Upper lobe of left lung (tissue), 6 donors: ENCODE measurements at regions not wholly inside any gene's neighbourhood (a gene's known extent, or its start where the extent isn't known, plus 50 kb on each side); places are given as distances from the start of the nearest gene placed in this dataset.

Source experiments
- ATAC-seq, 2 donors: fragments of 200-7000 bp; cut with Tn5 transposase; one replicate each; pipeline ENCODE4 v1.9.1; 2022; ENCODE audit warnings: mild to moderate bottlenecking in 2 of 2, moderate library complexity in 2 of 2; ENCODE audit not compliant: low FRiP score in 2 of 2
- DNase-seq, 2 donors: peaks; one replicate each; pipeline ENCODE4 v3.0.0-alpha.2; 2019 to 2020
- H3K27ac ChIP-seq, 4 donors: fragments of 200-600 bp; sonication (generic); one replicate each; pipeline ENCODE4 v1.5.1; 2016 to 2019
- H3K27me3 ChIP-seq, 4 donors: fragments of 200-600 bp; sonication (generic); one replicate each; pipeline ENCODE4 v1.5.1; 2017 to 2019
- H3K36me3 ChIP-seq, 4 donors: fragments of 200-600 bp; sonication (generic); one replicate each; pipeline ENCODE4 v1.5.1; 2016 to 2019
- H3K4me1 ChIP-seq, 4 donors: fragments of 200-600 bp; sonication (generic); one replicate each; pipeline ENCODE4 v1.5.1; 2018 to 2019
- H3K4me3 ChIP-seq, 4 donors: fragments of 200-600 bp; sonication (generic); one replicate each; pipeline ENCODE4 v1.5.1; 2017 to 2019; ENCODE audit warnings: mild to moderate bottlenecking in 2 of 4, moderate library complexity in 1 of 4
- H3K9me3 ChIP-seq, 4 donors: fragments of 200-600 bp; sonication (generic); one replicate each; pipeline ENCODE4 v1.5.1; 2018 to 2019
- CTCF ChIP-seq, 6 experiments: fragments of 450-650 bp in 4 of 6; fragments of 200-600 bp in 2 of 6; sonication (generic) in 2 of 6; IDR thresholded peaks; one replicate each; pipeline ENCODE4 v1.5.1; 2016 to 2019; ENCODE audit warnings: antibody characterized with exemption in 6 of 6
- EP300 ChIP-seq, 4 donors: sonication (generic); formaldehyde crosslinking; IDR thresholded peaks; one replicate each; pipeline ENCODE4 v1.5.1; 2017; ENCODE audit warnings: antibody characterized with exemption in 4 of 4, control low read depth in 2 of 4
- POLR2A ChIP-seq, 4 donors: fragments of 450-650 bp; IDR thresholded peaks; one replicate each; pipeline ENCODE4 v1.5.1; 2016 to 2017; ENCODE audit warnings: antibody characterized with exemption in 4 of 4, mild to moderate bottlenecking in 2 of 4
- POLR2AphosphoS5 ChIP-seq, 2 donors: sonication (generic); formaldehyde crosslinking; IDR thresholded peaks; one replicate each; pipeline ENCODE4 v1.5.1; 2017; ENCODE audit warnings: antibody characterized with exemption in 2 of 2
- WGBS, 2 donors: methylation state at CpG; one replicate each; pipeline ENCODE4 v1.1.5; 2017 to 2018; 5-methylcytosine and 5-hydroxymethylcytosine counted together
- donor health status: DM: no; HTN: no; CAD: no; lungs with moderate emphysema.
- donor health status: DM: no; HTN: yes; CAD: no; lungs with severe emphysema.

- Histone ChIP-seq H3K27me3 (no peaks in the 10 kb centered on the region), H3K4me1 (peaks cover 30 to 36% (median 35%) of the 10 kb centered on the region in 4 donors), H3K27ac (peak overlapping the region; percentile 99 to 100 (median 100)), H3K36me3 (no peaks in the 10 kb centered on the region), H3K4me3 (peak overlapping the region in 1 of 4 donors; percentile 15), H3K9me3 (no peaks in the 10 kb centered on the region)
- TF ChIP-seq CTCF (IDR thresholded peaks at IDR 0.05) = no peak
- no peak for TF ChIP-seq EP300 (IDR thresholded peaks at IDR 0.05)
- TF ChIP-seq POLR2A (IDR thresholded peaks at IDR 0.05) = peak in 1 of 4 donors; percentile 22
- TF ChIP-seq POLR2AphosphoS5 (IDR thresholded peaks at IDR 0.05) = no peak
- DNase-seq (peak in 1 of 2 donors; percentile 59), ATAC-seq (no peak)
- WGBS, 2 donors = 57 to 72% methylated on average over 12 of the region's 12 CpGs
Observed at GRCh38 chr1:244968471-244968871, 104.1 kb upstream of the HNRNPU start.

GRCh38 chr1:244967159-244967558 is 102.8 kb upstream of the HNRNPU start:
- Histone ChIP-seq H3K36me3 (no peaks in the 10 kb centered on the region), H3K27me3 (no peaks in the 10 kb centered on the region), H3K9me3 (no peaks in the 10 kb centered on the region), H3K4me1 (peaks cover 35 to 38% (median 38%) of the 10 kb centered on the region in 4 donors), H3K4me3 (no peak overlapping the region), H3K27ac (no peak overlapping the region)
- no peak for ATAC-seq
- no peak for DNase-seq
- TF ChIP-seq POLR2A (IDR thresholded peaks at IDR 0.05) (no peak), EP300 (IDR thresholded peaks at IDR 0.05) (no peak), POLR2AphosphoS5 (IDR thresholded peaks at IDR 0.05) (no peak), CTCF (IDR thresholded peaks at IDR 0.05) (no peak)
- 89 to 90% methylated on average over 2 of the region's 2 CpGs for WGBS, 2 donors

GRCh38 chr1:244965185-244966030 is 101.1 kb upstream of the HNRNPU start:
- ATAC-seq (no peak), DNase-seq (no peak)
- Histone ChIP-seq H3K4me1 (peaks cover 32 to 38% (median 36%) of the 10 kb centered on the region in 4 donors), H3K9me3 (no peaks in the 10 kb centered on the region), H3K27me3 (no peaks in the 10 kb centered on the region), H3K4me3 (no peak overlapping the region), H3K27ac (peak overlapping the region in 3 of 4 donors; percentile 40 to 81 (median 67)), H3K36me3 (no peaks in the 10 kb centered on the region)
- WGBS, 2 donors = 52 to 64% methylated on average over 8 of the region's 8 CpGs
- TF ChIP-seq EP300 (IDR thresholded peaks at IDR 0.05) (no peak), POLR2AphosphoS5 (IDR thresholded peaks at IDR 0.05) (no peak), POLR2A (IDR thresholded peaks at IDR 0.05) (no peak), CTCF (IDR thresholded peaks at IDR 0.05) (no peak)

- H3K27me3 ChIP-seq = no peaks in the 10 kb centered on the region
- DNase-seq (peak in 1 of 2 donors; percentile 29), ATAC-seq (peak; percentile 60 to 61)
- peak in 1 of 2 donors; percentile 7 for TF ChIP-seq POLR2AphosphoS5 (IDR thresholded peaks at IDR 0.05)
- no peak for TF ChIP-seq CTCF (IDR thresholded peaks at IDR 0.05)
- peaks cover 32 to 38% (median 36%) of the 10 kb centered on the region in 4 donors for H3K4me1 ChIP-seq
- H3K4me3 ChIP-seq = peak overlapping the region in 1 of 4 donors; percentile 21
- no peaks in the 10 kb centered on the region for H3K36me3 ChIP-seq
- 1 to 2% methylated on average over 10 to 11 of the region's 11 CpGs for whole genome bisulfite sequencing, 2 donors
- no peaks in the 10 kb centered on the region for H3K9me3 ChIP-seq
- H3K27ac ChIP-seq = peak overlapping the region; percentile 67 to 81 (median 76)
Observed at GRCh38 chr1:244964112-244964971, 100.0 kb upstream of the HNRNPU start.
